ENCODE measurements at regions not wholly inside any gene's neighbourhood (a gene's known extent, or its start where the extent isn't known, plus 50 kb on each side); places are given as distances from the start of the nearest gene placed in this dataset.
"Not testable (repeated sequence)": the region's sequence is repeated elsewhere in the genome, so short reads cannot be mapped to it uniquely, and the experiment has no call there.

DNA sequence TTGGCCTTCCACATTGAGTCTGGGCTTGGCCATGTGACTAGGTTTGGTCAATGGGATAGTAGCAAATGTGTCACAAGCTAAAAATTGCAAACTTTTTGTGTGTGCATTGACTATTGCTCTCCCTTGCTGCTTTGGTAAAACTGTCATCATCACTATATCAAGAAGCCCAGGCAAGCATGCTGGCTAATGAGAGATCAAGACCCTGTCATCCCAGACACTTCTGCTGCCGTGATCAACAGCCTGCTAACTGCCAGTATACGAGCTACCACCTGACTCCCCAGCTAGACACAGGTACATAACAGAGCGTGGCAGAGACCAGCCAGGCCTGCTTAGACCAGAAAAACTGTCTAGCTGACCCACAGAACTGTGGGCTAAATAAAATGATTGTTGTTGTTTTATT is 456.7 kb upstream of the DCN start:
- intact Hi-C loops (cut with micrococcal nuclease) = no loop called here

DNA sequence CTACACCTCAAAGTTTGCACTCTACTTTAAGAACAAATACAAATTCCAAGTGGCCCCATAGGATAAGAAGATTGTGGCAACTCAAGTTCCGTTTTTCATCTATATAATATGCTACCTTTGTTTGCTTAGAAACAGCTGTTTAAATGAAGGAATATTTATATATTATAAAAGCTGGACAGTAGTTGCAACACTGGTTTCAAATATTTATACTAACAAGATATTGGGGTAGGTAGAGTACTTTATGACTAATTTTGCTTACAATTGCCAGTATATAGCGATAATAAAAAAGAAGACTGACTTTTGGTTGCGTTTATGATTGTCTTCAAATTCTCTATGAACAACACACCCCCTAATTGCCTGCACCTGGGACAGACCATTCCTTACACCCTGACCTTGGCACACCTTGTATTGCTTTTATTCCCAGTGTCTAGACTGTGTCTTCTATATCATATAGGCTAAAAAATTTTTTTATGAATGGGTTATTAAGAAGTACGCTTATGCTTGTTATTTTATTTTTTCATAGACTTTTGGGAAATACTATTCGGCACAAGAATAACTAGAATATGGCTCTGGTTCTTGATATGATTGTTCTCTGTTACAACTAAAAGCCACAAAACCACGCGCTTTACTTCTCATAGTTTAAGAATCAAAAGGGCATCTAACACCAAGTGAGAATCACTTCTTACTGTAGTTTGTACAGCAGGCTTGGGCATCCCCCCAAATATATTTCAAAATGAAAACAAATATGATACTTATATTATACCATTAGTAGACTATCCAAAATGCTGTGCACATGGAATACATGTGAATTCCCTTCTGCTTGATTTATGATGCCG is 455.4 kb upstream of the DCN start:
- Histone ChIP-seq H3K27ac (replicated peaks) (no peak overlapping the region), H3K36me3 (no peaks in the 10 kb centered on the region), H3K27me3 (ENCODE audit: low read depth) (no peaks in the 10 kb centered on the region), H3K4me1 (no peaks in the 10 kb centered on the region), H3K4me3 (no peak overlapping the region), H3K9me3 (replicated peaks) (no peaks in the 10 kb centered on the region)
- TF ChIP-seq, protein P1, sequence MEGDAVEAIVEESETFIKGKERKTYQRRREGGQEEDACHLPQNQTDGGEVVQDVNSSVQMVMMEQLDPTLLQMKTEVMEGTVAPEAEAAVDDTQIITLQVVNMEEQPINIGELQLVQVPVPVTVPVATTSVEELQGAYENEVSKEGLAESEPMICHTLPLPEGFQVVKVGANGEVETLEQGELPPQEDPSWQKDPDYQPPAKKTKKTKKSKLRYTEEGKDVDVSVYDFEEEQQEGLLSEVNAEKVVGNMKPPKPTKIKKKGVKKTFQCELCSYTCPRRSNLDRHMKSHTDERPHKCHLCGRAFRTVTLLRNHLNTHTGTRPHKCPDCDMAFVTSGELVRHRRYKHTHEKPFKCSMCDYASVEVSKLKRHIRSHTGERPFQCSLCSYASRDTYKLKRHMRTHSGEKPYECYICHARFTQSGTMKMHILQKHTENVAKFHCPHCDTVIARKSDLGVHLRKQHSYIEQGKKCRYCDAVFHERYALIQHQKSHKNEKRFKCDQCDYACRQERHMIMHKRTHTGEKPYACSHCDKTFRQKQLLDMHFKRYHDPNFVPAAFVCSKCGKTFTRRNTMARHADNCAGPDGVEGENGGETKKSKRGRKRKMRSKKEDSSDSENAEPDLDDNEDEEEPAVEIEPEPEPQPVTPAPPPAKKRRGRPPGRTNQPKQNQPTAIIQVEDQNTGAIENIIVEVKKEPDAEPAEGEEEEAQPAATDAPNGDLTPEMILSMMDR (IDR thresholded peaks at IDR 0.05; ENCODE audit: borderline replicate concordance) = no peak
- no peak for DNase-seq
- intact Hi-C loops (cut with micrococcal nuclease) = no loop called here

More for the DNA sequence above, 456.7 kb upstream of the DCN start:
- Histone ChIP-seq H3K36me3 (no peaks in the 10 kb centered on the region), H3K4me1 (no peaks in the 10 kb centered on the region), H3K27me3 (ENCODE audit: low read depth) (no peaks in the 10 kb centered on the region), H3K9me3 (replicated peaks) (no peaks in the 10 kb centered on the region), H3K4me3 (no peak overlapping the region), H3K27ac (replicated peaks) (no peak overlapping the region)
- no peak for DNase-seq
- TF ChIP-seq, protein P1 (IDR thresholded peaks at IDR 0.05; ENCODE audit: borderline replicate concordance) = no peak

DNA sequence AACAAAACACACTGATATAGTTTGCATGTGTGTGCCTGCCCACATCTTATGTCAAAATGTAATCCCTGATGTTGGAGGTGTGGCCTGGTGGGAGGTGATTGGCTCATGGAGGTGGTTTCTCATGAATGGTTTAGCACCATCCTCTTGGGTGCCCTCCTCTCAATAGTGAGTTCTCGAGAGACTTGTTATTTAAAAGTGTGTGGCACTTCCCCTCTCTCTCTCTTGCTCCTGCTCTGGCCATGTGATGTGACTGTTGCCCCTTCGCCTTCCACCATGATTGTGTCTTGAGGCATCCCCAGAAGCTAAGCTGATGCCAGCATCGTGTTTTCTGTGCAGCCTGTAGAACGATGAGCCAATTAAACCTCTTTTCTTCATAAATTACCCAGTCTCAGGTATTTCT is 454.1 kb upstream of the DCN start:
- DNase-seq = no peak
- no peaks in the 10 kb centered on the region for H3K4me1 ChIP-seq
- no peaks in the 10 kb centered on the region for H3K9me3 ChIP-seq (replicated peaks)
- no peaks in the 10 kb centered on the region for H3K27me3 ChIP-seq (ENCODE audit: low read depth)
- TF ChIP-seq, protein P1 (IDR thresholded peaks at IDR 0.05; ENCODE audit: borderline replicate concordance) = no peak
- intact Hi-C loops (cut with micrococcal nuclease) = no loop called here
- H3K4me3 ChIP-seq = no peak overlapping the region
- H3K36me3 ChIP-seq = no peaks in the 10 kb centered on the region
- no peak overlapping the region for H3K27ac ChIP-seq (replicated peaks)

DNA sequence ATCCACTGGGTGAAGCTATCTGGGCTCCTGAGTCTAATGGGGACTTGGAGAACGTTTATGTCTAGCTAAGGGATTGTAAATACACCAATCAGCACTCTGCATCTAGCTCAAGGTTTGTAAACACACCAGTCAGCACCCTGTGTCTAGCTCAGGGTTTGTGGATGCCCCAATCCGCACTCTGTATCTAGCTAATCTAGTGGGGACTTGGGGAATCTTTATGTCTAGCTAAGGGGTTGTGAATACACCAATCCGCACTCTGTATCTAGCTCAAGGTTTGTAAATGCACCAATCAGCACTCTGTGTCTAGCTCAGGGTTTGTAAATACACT is 451.7 kb upstream of the DCN start:
- DNase-seq; H3K4me3 ChIP-seq; H3K27me3 ChIP-seq (ENCODE audit: low read depth); H3K36me3 ChIP-seq; intact Hi-C loops (cut with micrococcal nuclease); H3K4me1 ChIP-seq; H3K27ac ChIP-seq (replicated peaks); H3K9me3 ChIP-seq (replicated peaks): not testable (repeated sequence)

DNA sequence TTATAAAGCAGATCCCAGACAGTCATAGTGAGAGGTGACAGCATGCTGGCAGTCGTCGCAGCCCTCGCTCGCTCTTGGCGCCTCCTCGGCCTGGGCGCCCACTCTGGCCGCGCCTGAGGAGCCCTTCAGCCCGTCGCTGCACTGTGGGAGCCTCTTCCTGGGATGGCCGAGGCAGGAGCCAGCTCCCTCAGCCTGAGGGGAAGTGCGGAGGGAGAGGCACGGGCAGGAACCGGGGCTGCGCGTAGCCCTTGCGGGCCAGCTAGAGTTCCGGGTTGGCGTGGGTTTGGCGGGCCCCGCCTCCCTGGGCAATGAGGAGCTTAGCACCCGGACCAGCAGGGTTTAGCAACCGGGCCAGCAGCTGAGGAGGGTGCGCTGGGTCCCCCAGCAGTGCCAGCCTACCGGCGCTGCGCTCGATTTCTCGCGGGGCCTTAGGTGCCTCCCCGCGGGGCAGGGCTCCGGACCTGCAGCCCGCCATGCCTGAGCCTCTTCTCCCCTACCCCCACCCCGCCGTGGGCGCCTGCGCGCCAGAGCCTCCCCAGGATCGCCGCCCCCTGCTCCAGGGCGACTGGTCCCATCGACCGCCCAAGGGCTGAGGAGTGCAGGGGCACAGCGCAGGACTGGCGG is 451.2 kb upstream of the DCN start:
- no peak for DNase-seq
- H3K36me3 ChIP-seq = no peaks in the 10 kb centered on the region
- intact Hi-C loops (cut with micrococcal nuclease) = no loop called here
- H3K27me3 ChIP-seq (ENCODE audit: low read depth) = no peaks in the 10 kb centered on the region
- H3K9me3 ChIP-seq (replicated peaks) = no peaks in the 10 kb centered on the region
- H3K27ac ChIP-seq (replicated peaks) = no peak overlapping the region
- H3K4me3 ChIP-seq = no peak overlapping the region
- TF ChIP-seq, protein P1 (IDR thresholded peaks at IDR 0.05; ENCODE audit: borderline replicate concordance) = no peak
- no peaks in the 10 kb centered on the region for H3K4me1 ChIP-seq

DNA sequence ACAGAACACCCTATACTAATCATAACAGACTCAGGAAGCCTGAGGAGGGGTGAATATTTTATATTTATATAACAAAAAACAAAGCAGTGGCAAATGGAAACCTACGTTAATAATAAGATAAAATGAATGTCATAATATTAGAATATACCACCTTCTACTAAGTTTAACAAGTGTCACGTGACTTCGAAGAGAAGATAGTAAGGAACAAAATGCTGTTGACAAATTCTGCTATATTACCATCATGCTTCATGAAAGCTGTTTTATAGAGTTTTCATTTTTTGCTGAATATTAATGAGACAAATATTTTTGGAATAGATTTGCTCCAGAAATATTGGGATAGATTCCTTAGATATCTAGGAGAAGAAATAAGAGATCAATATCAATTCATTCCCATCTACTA is 450.6 kb upstream of the DCN start:
- H3K36me3 ChIP-seq = no peaks in the 10 kb centered on the region
- DNase-seq = no peak
- H3K4me1 ChIP-seq = no peaks in the 10 kb centered on the region
- H3K27ac ChIP-seq (replicated peaks) = no peak overlapping the region
- no peaks in the 10 kb centered on the region for H3K9me3 ChIP-seq (replicated peaks)
- H3K27me3 ChIP-seq (ENCODE audit: low read depth) = no peaks in the 10 kb centered on the region
- intact Hi-C loops (cut with micrococcal nuclease) = no loop called here
- no peak overlapping the region for H3K4me3 ChIP-seq
- TF ChIP-seq, protein P1 (IDR thresholded peaks at IDR 0.05; ENCODE audit: borderline replicate concordance) = no peak

All from left ventricle myocardium inferior (tissue), 1 donor.